ENCODE measurements at regions not wholly inside any gene's neighbourhood (a gene's known extent, or its start where the extent isn't known, plus 50 kb on each side); places are given as distances from the start of the nearest gene placed in this dataset.

DNA sequence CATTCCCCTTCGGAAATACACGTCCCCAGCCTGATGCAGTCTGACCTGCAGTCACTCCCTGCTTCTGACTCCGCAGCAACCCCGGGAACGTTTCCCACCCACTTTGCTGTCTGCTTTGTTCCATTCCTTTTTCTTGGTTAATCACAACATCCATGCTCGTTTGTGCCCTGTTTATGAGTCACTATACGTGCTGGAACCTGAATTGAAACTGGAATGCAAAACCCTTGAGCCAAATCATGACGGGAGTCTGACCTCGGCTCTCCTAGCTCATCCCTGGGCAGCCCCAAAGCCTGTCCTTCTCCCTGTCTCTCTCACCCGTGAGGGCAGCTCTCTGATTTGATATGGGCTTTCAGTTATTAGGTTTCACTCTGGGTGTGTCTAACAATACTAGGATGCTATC, 57.1 kb upstream of the RNF152 start:
- ATAC-seq (no peak), DNase-seq (ENCODE audit: low spot score) (no peak)

DNA sequence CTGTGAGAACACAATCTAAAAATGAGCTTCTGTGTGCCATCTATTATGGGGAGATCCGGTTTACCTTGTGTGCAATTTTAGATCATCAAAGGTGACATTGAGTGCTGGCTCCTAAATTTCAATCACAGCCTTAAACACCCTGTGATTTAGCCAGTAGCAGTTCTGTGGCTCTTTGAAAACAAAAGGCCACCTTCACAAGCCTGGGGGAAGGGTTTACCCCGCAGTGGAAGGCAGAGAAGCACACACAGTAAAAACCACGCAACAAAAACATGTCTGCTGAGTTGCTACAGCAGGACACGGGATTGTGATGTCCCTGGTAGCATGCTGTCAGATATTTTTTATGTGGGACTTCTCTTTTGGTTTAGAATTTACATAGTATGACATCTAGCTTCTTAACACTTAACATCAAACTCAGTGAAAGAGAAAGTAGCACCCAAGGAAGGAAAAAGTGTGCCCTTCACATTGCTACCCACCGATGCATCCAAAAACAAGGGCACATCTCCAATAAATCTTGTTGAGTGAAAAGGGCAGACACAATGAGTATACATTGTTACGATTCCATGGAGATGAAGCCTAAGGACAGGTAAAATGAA, 56.1 kb upstream of the RNF152 start:
- ATAC-seq (no peak), DNase-seq (ENCODE audit: low spot score) (no peak)

DNA sequence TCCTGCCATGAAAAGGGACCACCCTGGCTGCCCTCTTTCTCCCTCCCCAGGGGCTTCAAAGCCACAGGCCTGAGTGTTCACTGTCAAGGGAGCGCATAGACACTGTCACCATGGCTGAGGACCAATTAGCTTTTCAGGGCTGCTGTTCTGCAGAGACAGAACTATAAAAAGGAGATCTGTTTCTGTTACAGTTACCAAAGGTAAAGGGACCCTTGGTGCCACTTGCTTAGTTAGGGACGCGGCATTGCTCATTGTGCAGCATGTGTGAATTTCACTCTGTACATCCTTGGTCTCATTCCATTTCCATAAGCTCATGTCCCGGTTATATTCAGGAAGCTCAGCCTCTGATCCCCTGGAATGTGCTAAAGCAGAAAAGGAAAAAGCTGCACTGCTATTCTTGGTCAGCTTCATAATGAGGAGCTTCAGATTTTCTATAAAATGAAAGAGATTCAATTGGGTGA, 55.5 kb upstream of the RNF152 start:
- ATAC-seq (no peak), DNase-seq (ENCODE audit: low spot score) (no peak)

DNA sequence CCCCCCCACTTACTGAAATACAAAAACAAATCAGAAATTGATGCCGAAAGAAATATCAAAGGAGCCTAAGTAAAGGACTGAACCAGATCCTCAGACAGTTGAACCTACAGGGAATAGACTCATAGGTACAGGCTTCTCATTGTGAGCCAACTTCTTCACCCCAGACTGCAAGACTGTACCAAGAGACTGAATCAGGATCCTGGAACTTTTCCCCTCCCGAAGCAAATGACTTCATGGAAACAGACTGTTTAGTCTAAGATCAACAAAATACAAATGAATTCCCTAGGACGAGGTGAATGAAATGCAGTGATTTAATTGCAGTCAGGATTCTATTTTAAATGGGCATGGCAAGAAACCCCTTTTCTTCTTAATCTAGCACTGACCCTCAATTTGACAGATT, 53.6 kb upstream of the RNF152 start:
- no peak for ATAC-seq
- no peak for DNase-seq (ENCODE audit: low spot score)

DNA sequence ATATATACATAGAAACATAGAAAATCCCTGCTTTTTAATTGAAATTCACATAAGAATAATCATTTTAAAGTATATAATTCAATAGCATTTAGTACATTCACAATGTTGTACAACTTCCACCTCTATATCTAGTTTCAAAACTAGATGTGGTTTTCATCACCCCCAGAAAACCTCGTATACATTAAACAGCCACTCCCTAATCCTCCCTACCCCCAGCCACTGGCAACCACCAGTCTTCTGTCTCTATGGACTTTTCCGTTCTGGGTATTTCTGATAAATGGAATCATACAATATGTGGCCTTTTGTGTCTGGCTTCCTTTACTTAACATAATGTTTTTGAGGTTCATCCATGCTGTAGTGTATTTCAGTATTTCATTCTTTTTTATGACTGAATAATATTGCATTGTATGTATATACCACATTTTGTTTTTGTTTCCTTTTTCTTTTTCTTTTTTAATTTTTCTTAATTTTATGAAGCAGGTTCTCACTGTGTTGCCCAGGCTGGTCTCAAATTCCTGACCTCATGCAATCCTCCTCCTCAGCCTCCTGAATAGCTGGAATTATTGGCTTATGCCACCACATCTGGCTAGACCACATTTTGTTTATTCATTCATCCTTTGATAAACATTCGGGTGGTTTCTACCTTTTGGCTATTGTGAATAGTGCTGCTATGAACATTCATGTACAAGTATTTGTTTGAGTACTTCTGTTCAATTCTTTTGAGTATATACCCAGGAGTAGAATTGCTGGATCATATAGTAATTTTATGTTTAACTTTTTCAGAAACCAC, 50.6 kb upstream of the RNF152 start:
- DNase-seq (ENCODE audit: low spot score), result no peak
- ATAC-seq, result no peak
